H1 (cell line): ENCODE measurements at regions not wholly inside any gene's neighbourhood (a gene's known extent, or its start where the extent isn't known, plus 50 kb on each side); places are given as distances from the start of the nearest gene placed in this dataset.

Experiments used
- CTCF ChIA-PET: fragments of 300-600 bp; sonication (Branson Sonifier 250); formaldehyde crosslinking; loops from one replicate; lab custom pipeline; 2021; ENCODE audit not compliant: partially characterized antibody; lab: Charles Lee
- POLR2A ChIA-PET: fragments of 300-600 bp; sonication (Branson Sonifier 250); formaldehyde crosslinking; loops from one replicate; lab custom pipeline; 2021; ENCODE audit warnings: inconsistent platforms; ENCODE audit not compliant: partially characterized antibody; lab: Charles Lee
- DNase-seq, 2 experiments: peaks; one replicate each; pipeline versions ENCODE4 v3.0.0 to v3.0.0-alpha.2; 2010 to 2022; ENCODE audit warnings: low spot score in 2 of 2, low read depth in 1 of 2, mixed read lengths in 1 of 2
- FAIRE-seq: peaks from 2 replicates; lab custom pipeline; 2011; peaks lifted over from hg19 to GRCh38; lab: Jason Lieb, UNC
- H2AFZ ChIP-seq: 2 replicates; pipeline ENCODE4 v1.8.1; 2012; ENCODE audit warnings: low read length, inconsistent platforms
- H2AK5ac ChIP-seq: 2 replicates; pipeline ENCODE4 v1.6.1; 2013; ENCODE audit warnings: low read depth, low read length
- H2BK120ac ChIP-seq: replicated peaks from 2 replicates; pipeline ENCODE3; 2013; ENCODE audit warnings: low read depth, low read length, inconsistent platforms
- H2BK12ac ChIP-seq: 2 replicates; pipeline ENCODE4 v1.6.1; 2013; ENCODE audit warnings: low read depth, low read length
- H2BK15ac ChIP-seq: 2 replicates; pipeline ENCODE4 v1.6.1; 2013; ENCODE audit warnings: low read length
- H2BK20ac ChIP-seq: 2 replicates; pipeline ENCODE4 v1.6.1; 2013; ENCODE audit warnings: low read length
- H2BK5ac ChIP-seq: 2 replicates; pipeline ENCODE4 v1.6.1; 2013; ENCODE audit warnings: low read depth, low read length
- H3K14ac ChIP-seq: 2 replicates; pipeline ENCODE4 v1.6.1; 2013; ENCODE audit warnings: inconsistent platforms; ENCODE audit not compliant: insufficient read length
- H3K18ac ChIP-seq: 2 replicates; pipeline ENCODE4 v1.6.1; 2013; ENCODE audit warnings: low read length; ENCODE audit errors: extremely low read depth
- H3K23ac ChIP-seq: 2 replicates; pipeline ENCODE4 v1.6.1; 2013; ENCODE audit warnings: inconsistent platforms; ENCODE audit not compliant: insufficient read length
- H3K23me2 ChIP-seq: 2 replicates; pipeline ENCODE4 v1.6.1; 2013; ENCODE audit warnings: low read depth, low read length
- H3K27ac ChIP-seq: 2 replicates; pipeline ENCODE4 v1.6.1; 2011; ENCODE audit warnings: low read depth, low read length, inconsistent platforms
- H3K27me3 ChIP-seq, 4 experiments: replicated peaks in 1 of 4; 1 replicate in 1 of 4; 2 replicates in 3 of 4; pipeline versions ENCODE4 v1.6.1 to v1.8.1; 2011 to 2013; ENCODE audit warnings: low read length in 3 of 4, mild to moderate bottlenecking in 3 of 4, inconsistent platforms in 2 of 4, mixed read lengths in 2 of 4, moderate library complexity in 1 of 4; ENCODE audit not compliant: control insufficient read depth in 3 of 4, insufficient read depth in 3 of 4; ENCODE audit errors: extremely low read depth in 1 of 4
- H3K36me3 ChIP-seq, 4 experiments: 2 replicates each; pipeline versions ENCODE4 v1.6.1 to v1.8.1; 2011 to 2013; ENCODE audit warnings: mild to moderate bottlenecking in 4 of 4, low read length in 3 of 4, moderate library complexity in 2 of 4, control low read depth in 1 of 4, inconsistent platforms in 1 of 4; ENCODE audit not compliant: insufficient read depth in 4 of 4, control insufficient read depth in 2 of 4
- H3K4ac ChIP-seq: replicated peaks from 2 replicates; pipeline ENCODE3; 2013; ENCODE audit warnings: low read length, low read depth, mixed read lengths, inconsistent platforms; ENCODE audit not compliant: insufficient read length
- H3K4me1 ChIP-seq, 4 experiments: replicated peaks in 1 of 4; 1 replicate in 1 of 4; 2 replicates in 3 of 4; pipeline versions ENCODE4 v1.6.1 to v1.8.1; 2011 to 2013; ENCODE audit warnings: low read length in 3 of 4, inconsistent platforms in 2 of 4, mixed read lengths in 1 of 4; ENCODE audit not compliant: insufficient read depth in 4 of 4, control insufficient read depth in 3 of 4
- H3K4me2 ChIP-seq, 2 experiments: 2 replicates each; pipeline versions ENCODE4 v1.6.1 to v1.8.1; 2011 to 2013; ENCODE audit warnings: low read depth in 2 of 2, low read length in 2 of 2, control low read depth in 1 of 2, inconsistent platforms in 1 of 2, mild to moderate bottlenecking in 1 of 2; ENCODE audit not compliant: insufficient read depth in 1 of 2
- H3K4me3 ChIP-seq, 4 experiments: fragments of 200-600, 300-600 bp in 1 of 4; sonication (generic), shearing (Covaris generic), sonication (Bioruptor Twin) in 1 of 4; 2 replicates each; pipeline versions ENCODE4 v1.5.1 to v1.8.1; 2011 to 2016; ENCODE audit warnings: low read length in 4 of 4, low read depth in 3 of 4, control low read depth in 2 of 4, inconsistent platforms in 2 of 4, mild to moderate bottlenecking in 2 of 4, mixed read lengths in 1 of 4, moderate library complexity in 1 of 4; ENCODE audit not compliant: insufficient read depth in 2 of 4; ENCODE audit errors: extremely low read depth in 1 of 4
- H3K56ac ChIP-seq: replicated peaks from 2 replicates; pipeline ENCODE3; 2013; ENCODE audit warnings: low read depth, mild to moderate bottlenecking, mixed read lengths, low read length, inconsistent platforms; ENCODE audit not compliant: insufficient read length
- H3K79me1 ChIP-seq: 2 replicates; pipeline ENCODE4 v1.6.1; 2013; ENCODE audit warnings: low read depth, low read length, control low read depth
- H3K79me2 ChIP-seq, 2 experiments: 2 replicates each; pipeline versions ENCODE4 v1.6.1 to v1.8.1; 2012 to 2013; ENCODE audit warnings: low read length in 2 of 2, mild to moderate bottlenecking in 2 of 2, inconsistent platforms in 1 of 2; ENCODE audit not compliant: insufficient read depth in 2 of 2, control insufficient read depth in 1 of 2
- H3K9ac ChIP-seq, 4 experiments: replicated peaks in 1 of 4; 1 replicate in 1 of 4; 2 replicates in 3 of 4; pipeline versions ENCODE4 v1.6.1 to v1.8.1; 2011 to 2013; ENCODE audit warnings: low read depth in 3 of 4, low read length in 3 of 4, control low read depth in 2 of 4, mild to moderate bottlenecking in 2 of 4, moderate library complexity in 2 of 4, inconsistent platforms in 1 of 4; ENCODE audit errors: extremely low read depth in 1 of 4
- H3K9me3 ChIP-seq, 2 experiments: 2 replicates each; pipeline versions ENCODE4 v1.6.1 to v1.8.1; 2012 to 2013; ENCODE audit warnings: mild to moderate bottlenecking in 2 of 2, moderate library complexity in 2 of 2, control low read depth in 1 of 2, inconsistent platforms in 1 of 2, low read depth in 1 of 2, low read length in 1 of 2, mixed read lengths in 1 of 2; ENCODE audit not compliant: insufficient read depth in 2 of 2
- H4K20me1 ChIP-seq, 2 experiments: replicated peaks in 1 of 2; 2 replicates each; pipeline versions ENCODE3 to v1.8.1; 2011 to 2013; ENCODE audit warnings: inconsistent platforms in 2 of 2, low read length in 2 of 2, mild to moderate bottlenecking in 1 of 2; ENCODE audit not compliant: insufficient read depth in 2 of 2, control insufficient read depth in 1 of 2
- H4K5ac ChIP-seq: 2 replicates; pipeline ENCODE4 v1.6.1; 2013; ENCODE audit warnings: low read length, low read depth, mixed read lengths, inconsistent platforms; ENCODE audit not compliant: insufficient read length
- H4K8ac ChIP-seq: 2 replicates; pipeline ENCODE4 v1.8.0; 2013; ENCODE audit warnings: mild to moderate bottlenecking, moderate library complexity, low read length, inconsistent platforms; ENCODE audit not compliant: insufficient read depth; ENCODE audit errors: extremely low read depth
- H4K91ac ChIP-seq: replicated peaks from 2 replicates; pipeline ENCODE3; 2013; ENCODE audit warnings: low read length, mixed read lengths, inconsistent platforms; ENCODE audit not compliant: insufficient read length
- EGR1 ChIP-seq: IDR thresholded peaks from 2 replicates; pipeline ENCODE4 v1.6.1; 2011; ENCODE audit warnings: low read depth, low read length, borderline replicate concordance
- MAFK ChIP-seq: IDR thresholded peaks from 2 replicates; pipeline ENCODE4 v1.6.1; 2012; ENCODE audit warnings: low read depth, mild to moderate bottlenecking, improper control_type of control experiment, low read length
- RAD21 ChIP-seq, 2 experiments: IDR thresholded peaks in 1 of 2; conservative IDR thresholded peaks in 1 of 2; 2 replicates each; pipeline ENCODE4 v1.6.1; 2011; ENCODE audit warnings: low read depth in 2 of 2, low read length in 2 of 2, improper control_type of control experiment in 1 of 2, inconsistent platforms in 1 of 2, mild to moderate bottlenecking in 1 of 2, moderate library complexity in 1 of 2
- SIX5 ChIP-seq: IDR thresholded peaks from 2 replicates; pipeline ENCODE4 v1.6.1; 2011; ENCODE audit warnings: mild to moderate bottlenecking, low read depth, low read length
- SP1 ChIP-seq: IDR thresholded peaks from 2 replicates; pipeline ENCODE4 v1.6.1; 2011; ENCODE audit warnings: low read depth, low read length
- TAF1 ChIP-seq: IDR thresholded peaks from 2 replicates; pipeline ENCODE4 v1.6.1; 2011; ENCODE audit warnings: mild to moderate bottlenecking, low read depth, low read length
- WGBS, 2 experiments: shearing (Covaris generic) in 1 of 2; methylation state at CpG; one replicate each; pipeline versions ENCODE4 v1.1.6 to v1.1.7; 2013 to 2015; ENCODE audit warnings: low lambda C conversion rate in 2 of 2, mixed read lengths in 2 of 2, inconsistent platforms in 1 of 2, low coverage in 1 of 2, missing lambda C conversion rate in 1 of 2; ENCODE audit not compliant: insufficient replicate concordance in 2 of 2, insufficient coverage in 1 of 2, insufficient read length in 1 of 2; ENCODE audit errors: extremely low coverage in 1 of 2, missing lambda C conversion rate in 1 of 2; 5-methylcytosine and 5-hydroxymethylcytosine counted together

DNA sequence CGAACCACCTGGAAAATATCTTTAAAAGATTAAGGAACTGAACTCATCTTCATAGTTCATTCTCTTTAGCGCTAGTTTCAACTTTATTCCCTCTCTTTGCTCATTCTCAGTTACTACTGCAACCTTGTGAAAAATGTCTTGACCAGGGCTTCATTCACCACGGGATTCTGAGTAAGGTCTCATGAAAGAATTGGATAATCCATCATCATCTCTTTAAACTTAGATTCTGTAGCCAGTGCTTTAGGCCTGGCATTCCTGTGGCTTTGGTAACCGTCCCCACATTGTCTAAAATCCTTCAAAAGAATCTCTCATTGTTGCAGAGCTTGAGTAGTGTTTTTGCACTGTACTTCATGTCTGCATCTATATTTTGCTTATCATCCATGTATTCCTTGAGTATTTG is 229.5 kb downstream of the ETAA1 start:
- H3K56ac ChIP-seq: no peak overlapping the region
- no peak overlapping the region for H3K4ac ChIP-seq
- no peaks in the 10 kb centered on the region for H3K27me3 ChIP-seq
- no peak overlapping the region for H3K18ac ChIP-seq
- no peaks in the 10 kb centered on the region for H3K79me1 ChIP-seq
- no peak overlapping the region for H2BK120ac ChIP-seq
- CTCF ChIA-PET: no interaction called here
- H2AK5ac ChIP-seq: no peak overlapping the region
- H3K23ac ChIP-seq: no peak overlapping the region
- no peaks in the 10 kb centered on the region for H3K23me2 ChIP-seq
- H3K79me2 ChIP-seq: no peaks in the 10 kb centered on the region
- WGBS, 2 experiments: 89% methylated on average over 4 of the region's 4 CpGs; no CpG with 5 or more reads in 1 of the 2 experiments
- no peak for TF ChIP-seq SIX5
- TF ChIP-seq TAF1: no peak
- TF ChIP-seq SP1: no peak
- no peak for TF ChIP-seq MAFK
- TF ChIP-seq EGR1: no peak
- no peak for TF ChIP-seq RAD21 (IDR thresholded peaks at IDR 0.05 in 1 of 2, conservative IDR thresholded peaks at IDR 0.05 in 1 of 2; ENCODE audit: low read depth in 2 of 2, low read length in 2 of 2)
- TF ChIP-seq, all 59 proteins: peak for 0
- no peak overlapping the region for H3K4me2 ChIP-seq
- H3K9ac ChIP-seq: no peak overlapping the region
- H3K9me3 ChIP-seq: no peaks in the 10 kb centered on the region
- H4K20me1 ChIP-seq: no peaks in the 10 kb centered on the region
- no peak overlapping the region for H2BK20ac ChIP-seq
- no peak overlapping the region for H4K5ac ChIP-seq
- no peak overlapping the region for H2BK15ac ChIP-seq
- H3K36me3 ChIP-seq: no peaks in the 10 kb centered on the region
- no peak overlapping the region for H3K14ac ChIP-seq
- H4K8ac ChIP-seq: no peak overlapping the region
- no peak overlapping the region for H2BK5ac ChIP-seq
- no peak overlapping the region for H3K27ac ChIP-seq
- no peak overlapping the region for H4K91ac ChIP-seq
- POLR2A ChIA-PET: no interaction called here
- FAIRE-seq (no peak), DNase-seq (no peak)
- no peak overlapping the region for H3K4me3 ChIP-seq
- no peak overlapping the region for H2AFZ ChIP-seq
- H2BK12ac ChIP-seq: no peak overlapping the region
- no peaks in the 10 kb centered on the region for H3K4me1 ChIP-seq
